Activated CD4-positive, alpha-beta memory T cell treated with anti-CD3 and anti-CD28 coated beads for 36 hours (primary cell): ENCODE measurements at regions not wholly inside any gene's neighbourhood (a gene's known extent, or its start where the extent isn't known, plus 50 kb on each side); places are given as distances from the start of the nearest gene placed in this dataset.
A peak's percentile ranks its signal among the peaks of the same experiment; 100 is the strongest.

Experiments
- CTCF ChIA-PET: fragments of 350-600 bp; sonication (Branson Sonifier 250); formaldehyde crosslinking; loops from one replicate; lab custom pipeline; 2021; ENCODE audit warnings: antibody characterized with exemption, inconsistent platforms; lab: Charles Lee
- POLR2A ChIA-PET: fragments of 350-600 bp; sonication (Branson Sonifier 250); formaldehyde crosslinking; loops from one replicate; lab custom pipeline; 2021; ENCODE audit warnings: antibody characterized with exemption; lab: Charles Lee
- DNase-seq: peaks from one replicate; pipeline ENCODE4 v3.0.0-alpha.2; 2020
- H3K27ac Mint-ChIP-seq: one replicate; pipeline ENCODE4 v1.8.0; 2021; ENCODE audit warnings: mixed read lengths
- H3K27me3 Mint-ChIP-seq: one replicate; pipeline ENCODE4 v1.8.0; 2021; ENCODE audit warnings: mixed read lengths
- H3K36me3 Mint-ChIP-seq: one replicate; pipeline ENCODE4 v1.8.0; 2021; ENCODE audit warnings: mixed read lengths
- H3K4me1 Mint-ChIP-seq: one replicate; pipeline ENCODE4 v1.8.0; 2021; ENCODE audit warnings: low read depth, mixed read lengths
- H3K4me3 Mint-ChIP-seq: one replicate; pipeline ENCODE4 v1.8.0; 2021; ENCODE audit warnings: mild to moderate bottlenecking, mixed read lengths
- H3K9me3 Mint-ChIP-seq: one replicate; pipeline ENCODE4 v1.8.0; 2021; ENCODE audit warnings: mixed read lengths
- intact Hi-C: fragments of 100-400 bp; cut with micrococcal nuclease; formaldehyde crosslinking; loops from one replicate; pipeline ENCODE4 v1.15.1; 2023

DNA sequence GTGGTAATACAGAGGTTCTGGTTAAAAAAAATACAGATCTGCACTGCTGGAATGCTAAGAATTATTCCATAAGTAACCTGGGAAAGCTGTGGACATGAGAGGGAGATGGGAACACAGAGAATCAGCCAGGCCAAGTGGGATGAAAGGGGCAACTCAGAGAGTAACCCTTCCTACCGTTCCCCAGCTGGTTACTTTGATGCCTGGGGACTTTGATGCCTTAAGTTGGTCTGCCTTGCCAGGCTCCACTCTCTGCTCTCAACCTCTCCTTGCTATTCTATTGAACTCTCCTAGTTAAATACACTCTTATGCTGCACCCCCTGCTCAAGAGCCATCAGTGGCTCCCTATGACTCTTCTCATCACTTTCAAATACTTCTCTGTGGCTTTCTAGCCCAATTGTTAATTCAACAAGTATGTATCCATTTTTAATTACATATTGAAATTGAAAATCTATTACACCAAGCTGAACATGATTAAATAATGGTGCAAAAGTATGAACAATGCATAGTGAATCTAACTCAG is 315.5 kb downstream of the TLE3 start:
- Mint-ChIP-seq H3K4me3 (no peak overlapping the region), H3K27me3 (peaks cover 15% of the 10 kb centered on the region), H3K9me3 (peaks cover 9% of the 10 kb centered on the region), H3K4me1 (peaks cover 16% of the 10 kb centered on the region), H3K36me3 (no peaks in the 10 kb centered on the region), H3K27ac (no peak overlapping the region)
- intact Hi-C loops = no loop called here
- no peak for DNase-seq
- CTCF ChIA-PET = no interaction called here
- POLR2A ChIA-PET = no interaction called here

DNA sequence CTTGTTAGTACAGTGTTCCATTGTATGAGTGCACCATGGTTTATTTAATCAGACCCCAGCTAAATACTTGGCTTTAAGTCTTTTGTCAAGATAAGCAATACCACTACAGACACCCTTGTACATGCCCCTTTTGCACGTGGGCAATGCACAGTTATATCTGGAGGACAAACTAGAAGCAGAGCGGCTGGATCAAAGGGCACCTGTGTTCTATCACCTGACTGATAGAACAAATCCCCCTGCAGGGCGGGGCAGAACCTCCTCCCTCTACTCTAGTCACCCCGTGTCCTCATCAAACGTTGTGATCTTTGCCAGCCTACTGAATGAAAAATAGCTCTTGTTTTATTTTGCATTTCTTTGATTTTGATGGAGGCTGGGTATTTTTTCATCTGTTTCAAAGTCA is 314.9 kb downstream of the TLE3 start:
- ChIA-PET CTCF (no interaction called here), POLR2A (no interaction called here)
- peaks cover 16% of the 10 kb centered on the region for H3K4me1 Mint-ChIP-seq
- H3K27ac Mint-ChIP-seq = no peak overlapping the region
- peaks cover 3% of the 10 kb centered on the region for H3K9me3 Mint-ChIP-seq
- no peak overlapping the region for H3K4me3 Mint-ChIP-seq
- DNase-seq = peak; percentile 52
- intact Hi-C loops = no loop called here
- no peaks in the 10 kb centered on the region for H3K36me3 Mint-ChIP-seq
- peaks cover 15% of the 10 kb centered on the region for H3K27me3 Mint-ChIP-seq

DNA sequence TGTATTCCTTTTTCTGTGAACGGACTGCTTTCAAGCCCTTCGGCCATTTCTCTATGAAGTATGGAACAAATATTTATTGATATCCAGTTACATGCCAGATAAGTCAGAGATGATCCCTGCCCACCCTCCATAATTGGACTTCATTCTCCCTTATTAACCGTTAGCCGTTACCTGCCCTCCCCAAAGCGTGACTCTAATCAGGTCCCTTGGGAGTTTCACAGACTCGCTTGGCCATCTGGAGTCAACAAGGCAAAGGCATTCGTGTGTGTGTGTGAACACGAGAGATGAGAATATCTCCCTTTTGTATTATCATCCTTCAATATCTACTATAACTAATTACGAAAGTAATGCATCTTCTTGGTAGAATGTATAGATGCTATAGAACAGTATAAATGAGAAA is 314.5 kb downstream of the TLE3 start:
- intact Hi-C loops = no loop called here

GRCh38 chr15:69784798-69785566 is 312.7 kb downstream of the TLE3 start:
- Mint-ChIP-seq H3K36me3 (no peaks in the 10 kb centered on the region), H3K4me1 (peaks cover 16% of the 10 kb centered on the region), H3K27ac (no peak overlapping the region), H3K27me3 (peaks cover 16% of the 10 kb centered on the region), H3K9me3 (no peaks in the 10 kb centered on the region), H3K4me3 (no peak overlapping the region)
- ChIA-PET POLR2A (no interaction called here), CTCF (no interaction called here)
- DNase-seq = peak; percentile 26
- intact Hi-C loops = no loop called here

More for the DNA sequence above, 314.5 kb downstream of the TLE3 start:
- Mint-ChIP-seq H3K27me3 (peaks cover 15% of the 10 kb centered on the region), H3K4me3 (no peak overlapping the region), H3K4me1 (peaks cover 16% of the 10 kb centered on the region), H3K9me3 (no peaks in the 10 kb centered on the region), H3K27ac (no peak overlapping the region), H3K36me3 (no peaks in the 10 kb centered on the region)
- DNase-seq = no peak
- POLR2A ChIA-PET = no interaction called here
- CTCF ChIA-PET = no interaction called here

DNA sequence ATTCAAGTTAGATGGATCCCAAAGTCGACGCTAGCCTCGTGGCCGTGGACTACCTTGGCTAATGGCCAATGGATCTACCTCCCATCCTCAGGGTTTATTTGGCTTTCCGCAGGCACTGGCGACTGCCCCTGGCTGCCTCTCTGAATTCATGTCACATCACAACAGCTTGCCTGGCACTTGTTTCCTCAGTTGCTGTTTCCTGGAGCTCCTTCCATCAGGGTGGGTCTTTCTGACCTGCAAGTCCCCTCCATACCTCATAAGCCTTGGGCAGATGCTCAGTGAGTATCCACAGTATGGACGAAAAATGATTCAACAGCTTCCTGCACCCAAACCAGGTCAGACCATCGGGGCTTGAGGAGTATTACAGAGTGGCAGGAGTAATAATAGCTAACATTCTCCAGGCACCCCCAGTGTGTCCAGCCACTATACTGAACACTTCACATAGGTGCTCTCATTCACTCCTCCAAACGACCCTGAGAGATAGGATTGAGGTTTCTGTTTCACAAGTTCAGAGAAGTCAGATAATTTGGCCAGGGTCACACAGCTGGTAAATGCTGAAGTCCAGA is 311.5 kb downstream of the TLE3 start:
- Mint-ChIP-seq H3K27ac (no peak overlapping the region), H3K4me1 (peaks cover 16% of the 10 kb centered on the region), H3K4me3 (no peak overlapping the region), H3K27me3 (peaks cover 17% of the 10 kb centered on the region), H3K9me3 (peaks cover 4% of the 10 kb centered on the region), H3K36me3 (peaks cover under 1% of the 10 kb centered on the region)
- DNase-seq = no peak
- intact Hi-C loops = no loop called here
- POLR2A ChIA-PET = no interaction called here
- CTCF ChIA-PET = no interaction called here

GRCh38 chr15:69787791-69788190 is 309.9 kb downstream of the TLE3 start:
- H3K9me3 Mint-ChIP-seq = peaks cover 15% of the 10 kb centered on the region
- H3K4me1 Mint-ChIP-seq = peaks cover 4% of the 10 kb centered on the region
- H3K4me3 Mint-ChIP-seq = no peak overlapping the region
- ChIA-PET POLR2A (no interaction called here), CTCF (no interaction called here)
- no peak overlapping the region for H3K27ac Mint-ChIP-seq
- H3K36me3 Mint-ChIP-seq = peaks cover 3% of the 10 kb centered on the region
- no peak for DNase-seq
- peaks cover 19% of the 10 kb centered on the region for H3K27me3 Mint-ChIP-seq
- intact Hi-C loops = no loop called here

DNA sequence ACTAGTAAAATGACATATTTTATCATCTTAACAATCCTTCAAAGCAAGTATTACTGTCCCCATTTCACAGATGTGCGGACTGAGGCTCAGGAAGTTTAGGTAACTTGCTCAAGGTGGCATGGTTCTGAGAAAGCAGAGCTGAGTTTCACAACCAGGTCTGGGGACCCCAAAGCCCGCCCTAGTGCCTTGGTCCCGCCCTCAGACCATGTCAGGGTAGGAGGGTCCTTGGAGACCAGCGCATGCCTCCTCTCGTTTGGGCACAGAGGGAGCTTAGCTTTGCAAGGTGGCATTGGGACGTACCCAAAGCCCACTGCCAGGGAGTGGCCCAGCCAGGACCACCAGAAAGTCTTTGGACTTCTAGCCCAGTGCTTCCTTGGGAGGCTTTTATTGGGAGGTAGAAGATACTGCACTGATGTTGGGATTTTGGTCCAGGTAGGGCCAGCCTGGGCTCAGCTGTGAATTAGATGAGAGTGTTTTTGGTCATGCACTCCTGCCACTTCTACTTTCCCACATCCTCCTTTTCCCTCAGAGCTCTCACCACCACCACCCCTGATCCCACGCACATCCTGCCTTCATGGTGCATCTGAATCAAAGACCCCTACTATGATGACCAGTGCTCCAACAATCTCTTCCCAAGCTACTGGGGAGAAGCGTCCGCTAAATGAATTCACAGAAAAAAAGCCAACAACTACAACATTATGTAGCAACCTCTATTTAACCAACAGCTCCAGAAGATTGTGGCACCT is 307.9 kb downstream of the TLE3 start:
- intact Hi-C loops = no loop called here
- Mint-ChIP-seq H3K4me3 (no peak overlapping the region), H3K27me3 (peaks cover 8% of the 10 kb centered on the region), H3K27ac (no peak overlapping the region), H3K9me3 (peaks cover 15% of the 10 kb centered on the region), H3K4me1 (no peaks in the 10 kb centered on the region), H3K36me3 (peaks cover 3% of the 10 kb centered on the region)
- CTCF ChIA-PET = no interaction called here
- POLR2A ChIA-PET = no interaction called here
- DNase-seq = no peak

GRCh38 chr15:69790632-69791031 is 307.1 kb downstream of the TLE3 start:
- no peak overlapping the region for H3K27ac Mint-ChIP-seq
- H3K9me3 Mint-ChIP-seq = peaks cover 15% of the 10 kb centered on the region
- H3K27me3 Mint-ChIP-seq = peaks cover 6% of the 10 kb centered on the region
- CTCF ChIA-PET = no interaction called here
- no peak for DNase-seq
- H3K4me3 Mint-ChIP-seq = no peak overlapping the region
- peaks cover 3% of the 10 kb centered on the region for H3K36me3 Mint-ChIP-seq
- intact Hi-C loops = no loop called here
- H3K4me1 Mint-ChIP-seq = no peaks in the 10 kb centered on the region
- POLR2A ChIA-PET = no interaction called here

DNA sequence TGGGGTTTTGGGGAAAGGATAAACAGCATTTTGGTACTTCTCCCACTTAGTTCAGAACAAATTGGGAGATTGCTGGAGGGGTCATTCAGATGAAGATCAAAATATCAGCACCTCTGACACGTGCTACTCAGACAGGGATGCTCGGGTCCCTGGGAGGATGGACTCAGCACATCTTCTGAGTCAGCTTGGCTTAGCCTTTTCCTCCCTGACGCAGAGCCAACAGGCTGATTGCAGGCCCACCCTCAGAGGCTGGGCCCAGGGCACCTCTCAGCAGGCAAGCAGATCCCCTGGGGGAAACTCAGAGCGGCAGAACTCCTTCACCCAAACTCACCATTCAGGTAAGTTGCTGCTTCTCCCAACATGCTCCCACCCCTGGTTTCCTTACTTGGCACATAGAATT is 304.9 kb downstream of the TLE3 start:
- POLR2A ChIA-PET = no interaction called here
- Mint-ChIP-seq H3K36me3 (peaks cover 3% of the 10 kb centered on the region), H3K9me3 (peaks cover 15% of the 10 kb centered on the region), H3K27ac (no peak overlapping the region), H3K4me1 (no peaks in the 10 kb centered on the region), H3K4me3 (no peak overlapping the region), H3K27me3 (peaks cover 4% of the 10 kb centered on the region)
- CTCF ChIA-PET = no interaction called here
- no peak for DNase-seq
- intact Hi-C loops = no loop called here

GRCh38 chr15:69793431-69793780 is 304.3 kb downstream of the TLE3 start:
- CTCF ChIA-PET = no interaction called here
- Mint-ChIP-seq H3K4me1 (no peaks in the 10 kb centered on the region), H3K36me3 (peaks cover 3% of the 10 kb centered on the region), H3K9me3 (peaks cover 15% of the 10 kb centered on the region), H3K27ac (no peak overlapping the region), H3K27me3 (peaks cover 4% of the 10 kb centered on the region), H3K4me3 (no peak overlapping the region)
- intact Hi-C loops = no loop called here
- DNase-seq = no peak
- POLR2A ChIA-PET = no interaction called here

- Mint-ChIP-seq H3K4me3 (no peak overlapping the region), H3K27ac (no peak overlapping the region), H3K9me3 (peaks cover 15% of the 10 kb centered on the region), H3K36me3 (peaks cover 3% of the 10 kb centered on the region), H3K27me3 (peaks cover 4% of the 10 kb centered on the region), H3K4me1 (no peaks in the 10 kb centered on the region)
- ChIA-PET POLR2A (no interaction called here), CTCF (no interaction called here)
- DNase-seq = no peak
- intact Hi-C loops = no loop called here
Measured at GRCh38 chr15:69793781-69794451, 303.8 kb downstream of the TLE3 start.
